AG04450 (cell line): ENCODE measurements at regions not wholly inside any gene's neighbourhood (a gene's known extent, or its start where the extent isn't known, plus 50 kb on each side); places are given as distances from the start of the nearest gene placed in this dataset.

Experiments used
- CTCF ChIA-PET: fragments of 300-600, 350-600 bp; formaldehyde crosslinking; extraction: SDS; loops from one replicate; lab custom pipeline; 2022; ENCODE audit warnings: antibody characterized with exemption, inconsistent platforms; lab: Charles Lee
- POLR2A ChIA-PET: fragments of 350-600 bp; formaldehyde crosslinking; extraction: SDS; loops from one replicate; lab custom pipeline; 2021; ENCODE audit warnings: antibody characterized with exemption, inconsistent platforms; lab: Yijun Ruan, JAX
- DNase-seq: peaks from one replicate; pipeline ENCODE4 v3.0.0-alpha.2; 2011; ENCODE audit warnings: low read depth, low spot score
- H3K27ac ChIP-seq: one replicate; pipeline ENCODE4 v1.5.1; 2012; ENCODE audit warnings: low read depth, low read length, control low read depth
- H3K27me3 ChIP-seq: one replicate; pipeline ENCODE4 v1.6.0; 2012; ENCODE audit warnings: low read length; ENCODE audit not compliant: control insufficient read depth, insufficient read depth
- H3K4me3 ChIP-seq: 2 replicates; pipeline ENCODE4 v1.5.1; 2011; ENCODE audit warnings: mild to moderate bottlenecking, low read depth, low read length, control low read depth
- H3K9me3 ChIP-seq: 2 replicates; pipeline ENCODE4 v1.5.1; 2012; ENCODE audit warnings: low read length; ENCODE audit not compliant: control insufficient read depth, insufficient read depth
- CTCF ChIP-seq: IDR thresholded peaks from 2 replicates; pipeline ENCODE4 v1.5.1; 2011; ENCODE audit warnings: low read depth, low read length, control low read depth, inconsistent platforms

DNA sequence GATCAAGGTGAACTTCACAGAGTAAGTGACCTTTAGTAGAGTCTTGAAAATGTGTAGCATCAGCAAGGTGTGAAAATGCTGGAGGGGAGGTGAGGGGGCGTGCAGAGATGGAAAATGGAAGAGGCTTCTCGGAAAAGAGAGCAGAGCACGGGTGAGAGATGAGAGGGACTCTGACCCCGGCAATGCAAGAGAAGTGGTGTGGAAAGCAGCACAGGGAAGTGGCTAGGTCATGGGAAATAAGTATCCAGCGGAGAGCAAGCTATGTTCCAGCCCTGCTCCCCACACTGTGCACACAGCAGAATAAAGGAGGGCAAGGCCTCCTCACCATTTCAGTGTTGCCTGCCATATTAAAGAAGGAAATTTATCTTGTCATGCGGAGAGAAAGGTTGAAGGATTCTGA, 241.7 kb upstream of the DOK6 start:
- H3K27me3 ChIP-seq: no peaks in the 10 kb centered on the region
- POLR2A ChIA-PET: interaction anchor here (0.7 kb wide), 1 partner anchor 105 kb away, joined by 3 read pairs; no protein-coding TSS in a partner anchor
- H3K4me3 ChIP-seq: no peak overlapping the region
- H3K27ac ChIP-seq: no peak overlapping the region
- TF ChIP-seq CTCF: no peak
- CTCF ChIA-PET: no interaction called here
- H3K9me3 ChIP-seq: no peaks in the 10 kb centered on the region
- DNase-seq: no peak

DNA sequence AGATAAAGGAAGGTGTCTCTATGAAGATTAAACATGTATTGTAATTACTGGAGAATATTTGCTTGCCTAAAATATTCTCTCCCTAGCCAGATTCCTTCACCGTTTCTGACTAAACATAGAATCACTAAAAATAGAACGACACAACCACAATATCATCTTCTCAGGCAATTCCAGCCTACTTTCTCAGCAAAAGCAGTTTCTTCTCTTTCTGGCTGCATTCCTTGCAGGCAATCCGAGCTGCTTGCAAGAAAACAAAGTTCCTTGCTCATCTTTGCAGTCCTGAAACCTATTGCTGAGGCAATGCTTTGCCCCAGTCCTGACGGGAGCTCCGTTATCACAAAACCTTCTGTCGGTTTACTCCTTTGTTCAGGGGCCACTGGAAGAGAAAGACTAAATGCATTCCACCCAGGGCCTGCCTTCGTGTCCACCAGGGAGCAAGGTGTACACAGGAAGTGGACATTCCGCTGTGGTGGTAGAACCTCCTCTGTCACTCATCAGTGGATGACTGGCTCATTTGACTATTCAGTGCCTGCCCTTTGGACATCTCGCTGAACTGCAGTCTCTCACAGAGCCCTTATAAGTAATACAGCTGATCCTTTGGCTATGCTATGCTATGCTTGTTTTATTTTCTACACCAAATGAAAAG, 239.2 kb upstream of the DOK6 start:
- Histone ChIP-seq H3K4me3 (no peak overlapping the region), H3K9me3 (no peaks in the 10 kb centered on the region), H3K27me3 (no peaks in the 10 kb centered on the region), H3K27ac (no peak overlapping the region)
- DNase-seq: peak; percentile 18
- TF ChIP-seq CTCF: no peak
- CTCF ChIA-PET: no interaction called here
- POLR2A ChIA-PET: no interaction called here

DNA sequence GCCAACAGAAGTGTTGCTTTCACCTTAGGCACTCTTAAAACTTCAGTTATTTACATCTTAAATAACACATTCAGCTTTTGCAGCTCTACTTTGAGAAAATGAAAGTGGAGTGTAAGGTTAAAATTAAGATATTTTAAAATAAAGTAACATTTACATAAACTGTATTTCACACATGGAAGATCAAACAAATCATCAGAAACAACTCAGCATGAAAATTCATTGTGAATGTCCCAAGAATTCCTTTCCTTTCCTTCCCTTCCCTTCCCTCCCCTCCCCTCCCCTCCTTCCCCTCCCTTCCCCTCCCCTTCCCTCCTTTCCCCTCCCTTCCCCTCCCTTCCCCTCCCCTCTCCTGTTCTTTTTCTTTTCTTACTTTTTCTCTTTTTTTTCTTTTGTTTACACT, 238.0 kb upstream of the DOK6 start:
- TF ChIP-seq CTCF: no peak
- no peak for DNase-seq
- POLR2A ChIA-PET: no interaction called here
- Histone ChIP-seq H3K4me3 (no peak overlapping the region), H3K9me3 (no peaks in the 10 kb centered on the region), H3K27ac (no peak overlapping the region), H3K27me3 (no peaks in the 10 kb centered on the region)
- CTCF ChIA-PET: no interaction called here

- H3K27ac ChIP-seq: no peak overlapping the region
- no peak for TF ChIP-seq CTCF
- no peak overlapping the region for H3K4me3 ChIP-seq
- no peaks in the 10 kb centered on the region for H3K27me3 ChIP-seq
- no peaks in the 10 kb centered on the region for H3K9me3 ChIP-seq
- ChIA-PET POLR2A (no interaction called here), CTCF (no interaction called here)
- DNase-seq: no peak
Measured at GRCh38 chr18:69172046-69172445, 228.6 kb upstream of the DOK6 start.

DNA sequence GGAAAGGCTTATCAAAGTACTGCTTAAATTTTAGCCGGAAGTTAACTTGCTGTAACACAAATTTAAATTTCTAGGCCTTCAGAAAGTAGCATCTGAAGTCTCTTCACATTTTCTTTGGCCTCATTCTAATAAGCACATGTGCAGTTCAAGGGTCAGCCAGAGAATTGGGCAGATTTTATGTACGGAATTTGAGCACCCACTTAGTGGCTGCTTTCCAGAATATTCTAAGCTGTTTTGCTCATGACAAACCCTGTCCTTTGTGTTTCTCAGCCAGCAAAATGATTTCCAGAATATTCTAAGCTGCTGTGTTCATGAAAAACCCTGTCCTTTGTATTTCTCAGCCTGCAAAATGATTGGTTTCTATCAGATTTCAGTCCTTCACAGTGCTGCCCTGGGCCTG, 225.0 kb upstream of the DOK6 start:
- TF ChIP-seq CTCF: no peak
- ChIA-PET POLR2A (no interaction called here), CTCF (no interaction called here)
- Histone ChIP-seq H3K4me3 (no peak overlapping the region), H3K27me3 (no peaks in the 10 kb centered on the region), H3K27ac (no peak overlapping the region), H3K9me3 (no peaks in the 10 kb centered on the region)
- DNase-seq: no peak
